Effector CD8-positive, alpha-beta T cell (primary cell): ENCODE measurements at regions not wholly inside any gene's neighbourhood (a gene's known extent, or its start where the extent isn't known, plus 50 kb on each side); places are given as distances from the start of the nearest gene placed in this dataset.
"Not testable (repeated sequence)": the region's sequence is repeated elsewhere in the genome, so short reads cannot be mapped to it uniquely, and the experiment has no call there.

Source experiments
- DNase-seq: peaks from one replicate; lab custom pipeline; 2025; lab: John Stamatoyannopoulos, UW

DNA sequence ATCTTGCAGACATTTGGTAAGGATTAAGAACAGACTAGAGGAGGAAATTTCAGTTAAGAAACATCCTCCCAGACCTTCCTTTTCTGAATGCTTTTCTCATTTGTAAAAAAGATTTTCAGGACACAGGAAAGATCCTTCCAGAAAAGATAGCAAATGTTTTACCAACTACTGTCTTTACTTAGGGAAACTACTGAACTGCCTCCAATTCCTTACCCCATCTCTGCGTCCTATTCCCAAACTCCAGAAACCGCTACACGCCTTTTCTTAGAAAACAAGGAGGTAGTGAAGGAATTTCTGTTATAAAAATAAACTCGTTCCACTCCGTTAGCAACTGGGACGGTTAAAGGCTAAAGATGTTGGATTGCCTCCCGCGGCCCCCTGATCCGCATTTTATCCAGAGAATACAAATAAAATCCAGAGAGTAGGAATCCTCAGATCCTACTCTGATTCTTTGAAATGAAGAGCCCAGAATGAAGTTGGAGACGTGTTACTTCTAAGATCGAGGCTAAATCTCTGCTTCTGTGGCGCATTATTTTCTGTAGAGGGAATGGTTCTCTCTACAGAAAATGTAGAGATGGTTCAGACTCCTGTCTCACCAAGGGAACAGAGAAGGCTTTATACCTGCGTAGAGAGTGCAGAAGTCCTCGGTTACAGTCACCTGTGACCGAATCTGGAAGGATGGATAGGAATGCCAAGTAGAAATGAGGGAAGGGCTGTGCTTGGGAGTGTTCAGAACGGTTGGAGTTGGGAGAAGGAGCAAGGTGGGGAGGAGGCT, 133.0 kb downstream of the GPX5 start:
- DNase-seq: no peak

DNA sequence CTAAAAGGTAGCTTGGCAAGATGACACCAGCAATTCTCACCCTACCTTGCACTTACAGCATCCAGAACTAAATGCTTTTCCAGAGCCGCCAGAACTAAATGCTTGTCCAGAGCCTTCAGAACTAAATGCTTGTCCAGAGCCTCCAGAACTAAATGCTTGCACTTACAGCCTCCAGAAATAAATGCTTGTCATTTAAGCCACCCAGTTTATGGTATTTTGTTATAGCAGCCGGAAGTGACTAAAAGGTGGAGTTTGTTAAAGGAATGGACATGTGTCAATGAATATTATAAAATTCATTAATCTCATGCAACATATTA, 133.5 kb downstream of the GPX5 start:
- DNase-seq: no peak

DNA sequence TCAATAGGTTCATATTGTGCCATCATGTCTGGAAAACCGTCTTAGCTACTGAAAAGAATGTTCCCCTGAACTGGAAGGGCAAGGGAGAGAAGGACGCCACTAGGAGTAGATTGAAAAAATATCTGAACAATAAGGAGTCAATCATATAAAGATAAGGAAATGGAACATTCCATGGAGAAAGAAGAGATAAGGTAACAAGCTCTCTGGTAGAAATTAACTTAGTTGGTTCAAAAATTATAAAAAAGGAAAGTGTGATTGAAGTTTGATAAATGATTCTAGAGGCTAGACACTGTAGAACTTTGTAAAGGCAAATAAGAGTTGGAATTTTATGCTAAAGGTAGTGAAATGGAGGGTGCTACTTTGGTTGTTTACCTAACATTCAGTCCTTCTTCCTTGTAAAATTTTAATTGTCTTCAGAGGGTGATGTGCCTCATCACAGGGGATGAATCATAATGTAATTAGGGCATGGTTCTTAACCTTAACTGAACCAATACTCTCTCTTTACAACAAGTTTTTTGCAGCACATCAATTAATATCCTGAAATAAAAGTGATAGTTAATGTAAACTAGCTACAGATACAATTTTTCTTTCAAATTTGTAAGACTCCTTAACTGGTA, 135.5 kb downstream of the GPX5 start:
- no peak for DNase-seq

DNA sequence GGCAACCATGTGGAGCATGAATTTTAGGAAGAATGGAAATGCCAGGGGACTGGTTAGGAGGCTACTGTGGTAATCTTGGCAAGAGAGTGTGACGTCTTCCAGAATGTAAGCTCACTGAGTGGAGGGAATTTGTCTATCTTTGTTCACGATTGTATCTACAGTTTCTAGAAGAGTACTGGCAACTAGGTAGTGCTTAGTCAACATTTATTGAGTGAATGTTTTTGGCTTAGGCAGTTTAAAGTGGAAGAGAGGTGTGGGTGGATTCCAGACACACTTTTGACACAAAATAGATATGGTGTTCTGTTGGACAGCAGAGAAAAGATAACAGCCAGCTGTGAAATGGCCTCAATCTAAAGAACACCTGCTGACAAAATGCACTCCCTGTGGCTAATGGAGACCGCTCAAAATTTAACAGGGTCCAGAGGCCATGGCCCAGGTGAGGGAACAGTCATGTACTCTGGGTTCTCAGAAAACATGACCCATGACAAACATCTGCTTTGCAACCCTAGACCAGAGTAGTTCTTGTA, 139.3 kb downstream of the GPX5 start:
- DNase-seq: no peak

DNA sequence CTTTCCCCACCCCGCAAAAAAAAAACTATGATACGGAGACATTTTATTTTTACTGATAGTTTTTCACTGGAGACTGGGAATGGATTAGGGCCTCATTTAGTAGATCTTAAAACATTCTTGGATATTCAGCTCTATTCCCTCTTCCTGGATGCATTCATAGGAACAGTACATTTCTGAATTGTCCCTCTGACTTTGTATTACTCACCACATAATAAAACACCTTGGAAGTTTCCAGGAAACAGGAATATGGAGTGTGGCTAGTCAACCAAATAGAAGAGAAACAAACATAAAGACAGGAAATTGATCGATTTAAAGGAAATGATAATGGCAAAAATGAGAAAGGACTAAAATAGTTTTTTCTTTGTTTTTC, 147.7 kb downstream of the GPX5 start:
- DNase-seq: no peak

DNA sequence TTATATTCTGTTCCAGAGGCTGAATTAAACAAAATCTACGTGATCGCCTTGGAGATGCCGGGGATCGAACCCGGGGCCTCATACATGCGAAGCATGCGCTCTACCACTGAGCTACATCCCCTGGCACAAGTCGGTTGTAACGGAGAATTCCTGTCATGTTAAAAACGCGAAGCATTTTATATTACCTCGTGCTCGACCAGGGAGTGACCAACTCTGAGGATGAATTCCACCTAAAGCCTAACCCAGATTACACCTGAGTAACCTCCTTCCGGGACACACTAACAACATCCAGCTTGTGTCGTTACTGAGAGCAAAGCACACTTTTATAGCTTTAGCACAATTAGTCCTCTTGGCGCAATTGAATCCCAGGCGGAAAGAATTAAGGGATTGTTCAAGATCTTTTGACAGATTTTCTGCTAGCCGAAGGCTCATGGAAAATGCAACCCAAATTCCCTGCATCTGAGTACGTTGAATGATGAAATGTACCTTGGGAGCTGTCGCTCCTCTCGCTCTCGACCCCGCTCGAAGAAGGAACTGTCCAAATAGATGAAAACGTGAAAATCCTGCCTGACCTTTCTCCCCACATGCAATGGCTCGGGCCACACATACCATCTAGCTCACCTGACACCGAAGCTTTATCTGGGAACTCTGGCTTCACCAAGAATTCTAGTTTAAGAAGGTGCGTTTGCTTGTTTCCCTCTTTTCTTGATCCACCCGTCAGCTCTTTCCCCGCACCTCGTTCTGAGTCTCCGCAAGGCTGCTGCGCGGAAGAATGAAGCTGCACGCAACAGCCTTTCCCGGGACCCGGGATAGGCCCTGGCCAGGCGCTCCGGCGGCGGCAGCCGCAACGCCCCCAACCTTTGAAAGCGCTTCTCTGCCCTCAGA, 148.3 kb downstream of the GPX5 start:
- no peak for DNase-seq

DNA sequence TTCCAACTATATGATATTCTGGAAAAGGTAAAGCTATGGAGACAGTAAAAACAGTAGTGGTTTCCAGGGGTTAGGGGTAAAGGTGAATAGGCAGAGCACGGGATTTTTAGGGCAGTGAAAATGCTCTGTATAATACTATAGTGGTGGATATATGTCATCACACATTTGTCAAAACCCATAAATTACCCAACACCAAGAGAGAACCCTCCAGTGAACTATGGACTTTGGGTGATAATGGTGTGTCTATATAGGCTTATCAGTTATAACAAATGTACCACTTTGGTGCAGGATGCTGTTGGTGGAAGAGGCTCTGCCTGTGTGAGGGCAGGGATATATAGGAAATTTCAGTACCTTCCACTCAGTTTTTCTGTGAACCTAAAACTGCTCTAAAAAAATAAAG, 149.9 kb downstream of the GPX5 start:
- DNase-seq: no peak

DNA sequence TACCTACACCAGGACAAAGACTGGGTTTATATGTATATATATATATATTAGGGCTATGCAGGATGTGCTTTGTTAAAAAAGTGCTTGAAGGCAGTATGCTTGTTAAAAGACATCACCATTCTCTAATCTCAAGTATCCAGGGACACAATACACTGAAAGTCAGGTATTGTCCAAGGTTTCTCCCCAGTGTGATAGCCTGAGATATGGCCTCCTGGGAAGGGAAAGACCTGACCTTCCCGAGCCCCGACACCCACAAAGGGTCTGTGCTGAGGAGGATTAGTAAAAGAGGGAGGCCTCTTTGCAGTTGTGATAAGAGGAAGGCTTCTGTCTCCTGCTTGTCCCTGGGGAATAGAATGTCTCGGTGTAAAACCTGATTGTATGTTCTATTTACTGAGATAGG, 156.9 kb downstream of the GPX5 start:
- DNase-seq: no peak

DNA sequence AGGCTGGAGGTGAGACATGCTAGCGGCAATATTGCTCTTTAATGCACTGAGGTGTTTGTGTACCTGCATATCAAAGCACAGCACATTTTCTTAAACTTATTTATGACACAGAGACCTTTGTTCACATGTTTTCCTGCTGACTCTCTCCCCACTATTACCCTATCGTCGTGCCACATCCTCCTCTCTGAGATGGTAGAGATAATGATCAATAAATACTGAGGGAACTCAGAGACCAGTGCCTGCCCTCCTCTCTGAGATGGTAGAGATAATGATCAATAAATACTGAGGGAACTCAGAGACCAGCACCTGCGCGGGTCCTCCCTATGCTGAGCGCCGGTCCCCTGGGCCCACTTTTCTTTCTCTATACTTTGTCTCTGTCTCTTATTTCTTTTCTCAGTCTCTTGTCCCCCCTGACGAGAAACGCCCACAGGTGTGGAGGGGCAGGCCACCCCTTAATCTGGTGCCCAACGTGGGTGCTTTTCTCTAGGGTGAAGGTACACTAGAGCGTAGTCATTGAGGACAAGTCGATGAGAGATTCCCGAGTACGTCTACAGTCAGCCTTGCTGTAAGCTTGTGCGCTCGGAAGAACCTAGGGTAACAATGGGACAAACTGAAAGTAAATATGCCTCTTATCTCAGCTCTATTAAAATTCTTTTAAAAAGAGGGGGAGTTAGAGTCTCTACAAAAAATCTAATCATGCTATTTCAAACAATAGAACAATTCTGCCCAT, 157.4 kb downstream of the GPX5 start:
- not testable (repeated sequence) for DNase-seq

DNA sequence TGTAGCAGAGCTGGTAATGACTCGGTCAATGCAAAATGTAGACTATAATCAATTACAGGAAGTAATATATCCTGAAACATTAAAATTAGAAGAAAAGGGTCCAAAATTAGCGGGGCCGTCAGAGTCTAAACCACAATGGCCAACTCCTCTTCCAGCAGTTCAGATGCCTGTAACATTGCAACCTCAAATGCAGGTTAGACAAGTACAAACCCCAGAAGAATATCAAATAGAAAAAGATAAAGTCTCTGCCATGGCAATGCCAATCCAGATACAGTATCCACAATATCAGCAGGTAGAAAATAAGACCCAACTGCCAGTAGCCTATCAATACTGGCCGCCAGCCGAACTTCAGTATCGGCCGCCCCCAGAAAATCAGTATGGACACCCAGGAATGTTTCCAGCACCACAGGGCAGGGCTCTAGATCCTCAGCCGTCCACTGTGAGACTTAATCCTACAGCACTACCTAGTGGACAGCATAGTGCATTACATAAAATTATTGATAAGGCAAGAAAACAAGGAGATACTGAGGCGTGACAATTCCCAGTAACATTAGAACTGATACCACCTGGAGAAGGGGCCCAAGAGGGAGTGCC, 158.4 kb downstream of the GPX5 start:
- DNase-seq: no peak

DNA sequence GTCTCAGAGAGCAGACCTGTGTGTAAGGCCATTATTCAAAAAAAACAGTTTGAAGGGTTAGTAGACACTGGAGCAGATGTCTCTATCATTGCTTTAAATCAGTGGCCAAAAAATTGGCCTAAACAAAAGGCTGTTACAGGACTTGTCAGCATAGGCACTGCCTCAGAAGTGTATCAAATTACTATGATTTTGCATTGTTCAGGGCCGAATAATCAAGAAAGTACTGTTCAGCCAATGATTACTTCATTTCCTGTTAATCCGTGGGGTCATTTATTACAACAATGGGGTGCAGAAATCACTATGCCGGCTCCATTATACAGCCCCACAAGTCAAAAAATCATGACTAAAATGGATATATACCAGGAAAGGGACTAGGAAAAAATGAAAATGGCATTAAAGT, 160.3 kb downstream of the GPX5 start:
- not testable (repeated sequence) for DNase-seq

DNA sequence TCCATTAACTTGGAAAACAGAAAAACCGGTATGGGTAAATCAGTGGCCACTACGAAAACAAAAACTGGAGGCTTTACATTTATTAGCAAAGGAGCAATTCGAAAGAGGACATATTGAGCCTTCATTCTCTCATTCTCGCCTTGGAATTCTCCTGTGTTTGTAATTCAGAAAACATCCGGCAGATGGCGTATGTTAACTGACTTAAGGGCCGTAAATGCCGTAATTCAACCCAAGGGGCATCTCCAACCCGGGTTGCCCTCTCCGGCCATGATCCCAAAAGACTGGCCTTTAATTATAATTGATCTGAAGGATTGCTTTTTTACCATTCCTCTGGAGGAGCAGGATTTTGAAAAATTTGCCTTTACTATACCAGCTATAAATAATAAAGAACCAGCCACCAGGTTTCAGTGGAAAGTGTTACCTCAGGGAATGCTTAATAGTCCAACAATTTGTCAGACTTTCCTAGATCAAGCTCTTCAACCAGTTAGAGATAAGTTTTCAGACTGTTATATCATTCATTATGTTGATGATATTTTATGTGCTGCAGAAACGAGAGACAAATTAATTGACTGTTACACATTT, 160.9 kb downstream of the GPX5 start:
- peak; percentile 20 for DNase-seq

DNA sequence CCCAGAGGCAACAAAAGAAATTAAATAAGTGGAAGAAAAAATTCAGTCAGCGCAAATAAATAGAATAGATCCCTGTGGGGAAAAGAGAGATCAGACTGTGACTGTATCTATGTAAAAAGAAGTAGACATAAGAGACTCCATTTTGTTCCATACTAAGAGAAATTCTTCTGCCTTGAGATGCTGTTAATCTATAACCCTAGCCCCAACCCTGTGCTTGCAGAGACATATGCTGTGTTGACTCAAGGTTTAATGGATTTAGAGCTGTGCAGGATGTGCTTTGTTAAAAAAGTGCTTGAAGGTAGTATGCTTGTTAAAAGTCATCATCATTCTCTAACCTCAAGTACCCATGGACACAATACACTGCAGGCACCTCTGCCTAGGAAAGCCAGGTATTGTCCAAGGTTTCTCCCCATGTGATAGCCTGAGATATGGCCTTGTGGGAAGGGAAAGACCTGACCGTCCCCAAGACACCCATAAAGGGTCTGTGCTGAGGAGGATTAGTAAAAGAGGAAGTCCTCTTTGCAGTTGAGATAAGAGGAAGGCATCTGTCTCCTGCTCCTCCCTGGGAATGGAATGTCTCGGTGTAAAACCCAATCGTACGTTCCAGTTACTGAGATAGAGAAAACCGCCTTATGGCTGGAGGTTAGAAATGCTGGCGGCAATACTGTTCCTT, 161.8 kb downstream of the GPX5 start:
- not testable (repeated sequence) for DNase-seq

DNA sequence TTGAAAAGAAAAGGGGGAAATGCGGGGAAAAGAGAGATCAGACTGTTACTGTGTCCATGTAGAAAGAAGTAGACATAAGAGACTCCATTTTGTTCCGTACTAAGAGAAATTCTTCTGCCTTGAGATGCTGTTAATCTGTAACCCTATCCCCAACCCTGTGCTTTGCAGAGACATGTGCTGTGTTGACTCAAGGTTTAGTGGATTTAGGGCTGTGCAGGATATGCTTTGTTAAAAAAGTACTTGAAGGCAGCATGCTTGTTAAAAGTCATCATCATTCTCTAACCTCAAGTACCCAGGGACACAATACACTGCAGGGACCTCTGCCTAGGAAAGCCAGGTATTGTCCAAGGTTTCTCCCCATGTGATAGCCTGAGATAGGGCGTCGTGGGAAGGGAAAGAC, 166.3 kb downstream of the GPX5 start:
- not testable (repeated sequence) for DNase-seq

DNA sequence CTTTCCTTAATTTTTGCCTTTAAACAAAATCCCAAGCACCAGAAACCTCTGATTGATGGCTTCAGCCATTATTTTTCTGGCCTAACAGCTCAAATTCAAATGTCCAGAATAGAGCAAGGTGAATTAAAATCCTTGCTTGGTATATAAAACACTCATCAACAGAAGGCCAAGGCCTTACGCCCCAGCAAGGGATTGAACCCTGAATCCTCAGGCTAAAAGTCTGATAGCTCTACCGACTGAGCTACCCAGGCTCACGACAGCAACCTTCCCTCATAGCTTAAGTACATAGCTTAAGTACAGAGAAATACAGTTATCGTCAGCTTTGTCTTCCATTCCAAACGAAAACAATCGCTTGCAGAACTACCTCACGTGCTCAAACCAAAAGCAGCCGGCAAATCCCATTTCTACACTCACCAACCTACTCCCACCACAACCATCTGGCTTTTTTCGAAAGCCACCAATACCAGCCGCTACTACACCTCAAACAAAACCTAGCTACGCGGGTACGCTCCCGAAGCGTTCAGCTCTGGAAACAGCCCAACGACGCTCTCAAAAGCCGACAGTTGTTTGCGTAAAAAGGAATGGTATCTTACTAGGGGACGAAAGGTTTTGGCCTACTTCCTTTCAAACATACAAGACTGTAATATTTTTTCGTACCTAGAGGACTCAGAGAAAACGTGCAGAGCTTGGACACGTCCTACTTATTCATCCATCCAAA, 167.5 kb downstream of the GPX5 start:
- DNase-seq: no peak

DNA sequence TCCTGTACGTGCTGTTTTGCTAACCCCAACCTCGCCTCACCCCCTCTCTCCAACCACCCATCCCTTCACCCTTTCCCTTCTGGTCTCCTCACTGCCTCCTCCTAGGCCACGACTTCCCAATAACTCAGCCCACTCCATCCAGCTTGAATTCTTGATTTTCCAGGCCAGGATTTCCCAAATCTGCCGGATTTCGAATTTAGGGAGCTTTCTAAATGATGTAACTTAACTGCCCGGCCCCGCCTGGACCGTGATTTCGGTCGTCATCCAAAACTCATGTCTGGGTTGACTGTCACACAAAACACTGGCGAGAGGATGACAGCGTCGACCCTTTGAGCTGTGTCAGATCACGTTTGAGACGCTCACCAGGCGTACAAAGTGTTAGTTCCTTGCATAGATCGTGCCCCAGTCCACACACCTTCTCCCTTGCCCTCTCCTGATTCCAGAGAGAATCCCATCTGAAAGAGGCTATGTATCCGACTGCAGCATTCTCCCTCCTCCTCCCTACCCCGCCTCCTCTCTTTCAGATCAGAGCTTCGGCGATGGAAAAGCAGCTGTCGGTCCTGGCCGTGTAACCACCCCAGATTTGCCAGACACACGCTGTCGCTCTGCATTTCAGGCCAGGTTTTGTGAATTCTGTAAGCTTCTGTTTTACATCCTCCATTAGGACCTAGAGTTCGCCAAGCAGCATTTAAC, 168.2 kb downstream of the GPX5 start:
- DNase-seq: no peak

DNA sequence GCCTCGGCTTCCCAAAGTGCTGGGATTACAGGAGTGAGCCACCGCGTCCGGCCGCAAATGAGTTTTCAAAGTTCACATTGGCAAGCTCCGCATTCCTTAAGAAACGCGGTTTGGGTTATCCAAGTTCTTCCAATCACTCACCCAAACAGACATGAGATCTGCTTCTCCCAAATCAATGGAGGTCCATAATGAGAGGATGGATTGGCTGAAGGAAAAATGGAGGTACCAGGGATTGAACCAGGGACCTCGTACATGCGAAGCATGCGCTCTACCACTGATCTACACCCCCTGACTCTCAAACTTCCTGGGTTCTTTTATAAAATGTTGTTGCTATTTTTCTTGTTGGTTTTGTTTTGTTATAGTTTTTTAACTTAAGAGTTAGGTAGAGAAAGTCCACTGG, 170.0 kb downstream of the GPX5 start:
- DNase-seq: no peak

DNA sequence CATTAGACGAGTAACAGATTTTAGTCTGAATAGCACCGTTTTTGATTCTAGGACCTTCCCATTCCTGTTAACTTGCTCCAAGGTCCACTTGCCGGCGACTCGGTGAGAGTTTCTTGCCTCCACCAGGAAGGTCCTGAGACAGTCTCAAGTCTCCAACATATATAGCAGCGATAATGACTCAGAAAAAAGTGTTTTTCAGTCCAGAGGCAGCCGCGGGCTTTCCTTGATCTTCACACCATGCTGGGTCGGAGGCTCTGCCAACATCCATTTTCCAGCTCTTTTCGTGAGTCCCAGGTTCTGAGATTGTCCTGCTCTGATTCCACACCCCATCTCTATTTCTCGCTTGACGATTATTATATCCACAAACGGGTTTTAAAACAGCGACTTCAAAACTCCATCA, 170.5 kb downstream of the GPX5 start:
- DNase-seq: no peak

DNA sequence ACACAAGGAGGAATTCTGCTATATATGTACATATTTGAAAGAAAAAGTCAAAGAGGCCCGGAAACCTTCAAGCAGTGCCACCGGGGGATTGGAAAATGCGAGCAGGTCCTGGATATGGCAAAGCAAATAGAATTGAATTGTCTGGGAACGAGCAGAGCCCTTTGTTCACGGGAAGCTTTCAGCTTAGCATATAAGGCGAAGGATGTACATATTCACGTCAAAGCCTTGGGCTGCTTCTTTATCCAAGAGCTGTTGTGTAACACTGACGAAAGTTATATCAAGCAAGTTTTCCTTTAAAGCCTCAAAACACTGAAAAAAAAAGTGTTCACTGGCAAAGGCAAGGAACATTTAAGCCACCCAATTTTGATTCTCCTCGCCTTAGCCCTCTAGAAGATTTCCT, 171.0 kb downstream of the GPX5 start:
- no peak for DNase-seq
